ENCODE measurements at regions not wholly inside any gene's neighbourhood (a gene's known extent, or its start where the extent isn't known, plus 50 kb on each side); places are given as distances from the start of the nearest gene placed in this dataset.

GRCh38 chr4:35503435-35503834 lies 740.9 kb downstream of the ARAP2 start:
- no peak for DNase-seq

- no peak for DNase-seq
Measured at GRCh38 chr4:35506161-35506560, 738.2 kb downstream of the ARAP2 start.

- DNase-seq, result no peak
Measured at GRCh38 chr4:35511851-35512250, 732.5 kb downstream of the ARAP2 start.

- no peak for DNase-seq
Measured at GRCh38 chr4:35516102-35516501, 728.2 kb downstream of the ARAP2 start.

- no peak for DNase-seq
Measured at GRCh38 chr4:35520059-35520458, 724.3 kb downstream of the ARAP2 start.

- DNase-seq, result no peak
Measured at GRCh38 chr4:35521682-35522081, 722.6 kb downstream of the ARAP2 start.

GRCh38 chr4:35525192-35525978 lies 718.9 kb downstream of the ARAP2 start:
- no peak for DNase-seq

GRCh38 chr4:35526456-35526855 lies 717.9 kb downstream of the ARAP2 start:
- no peak for DNase-seq

- DNase-seq, result no peak
Measured at GRCh38 chr4:35534962-35535361, 709.4 kb downstream of the ARAP2 start.

GRCh38 chr4:35538807-35539206 lies 705.5 kb downstream of the ARAP2 start:
- DNase-seq, result no peak

- DNase-seq, result no peak
Measured at GRCh38 chr4:35539404-35540055, 704.8 kb downstream of the ARAP2 start.

- DNase-seq, result no peak
Measured at GRCh38 chr4:35541146-35541887, 703.0 kb downstream of the ARAP2 start.

GRCh38 chr4:35541888-35542213 lies 702.5 kb downstream of the ARAP2 start:
- no peak for DNase-seq

- DNase-seq, result no peak
Measured at GRCh38 chr4:35548921-35549320, 695.4 kb downstream of the ARAP2 start.

- DNase-seq, result no peak
Measured at GRCh38 chr4:35556387-35556786, 687.9 kb downstream of the ARAP2 start.

- no peak for DNase-seq
Measured at GRCh38 chr4:35559559-35560365, 684.6 kb downstream of the ARAP2 start.

- no peak for DNase-seq
Measured at GRCh38 chr4:35562861-35563260, 681.5 kb downstream of the ARAP2 start.

- DNase-seq, result no peak
Measured at GRCh38 chr4:35565640-35566039, 678.7 kb downstream of the ARAP2 start.

- DNase-seq, result no peak
Measured at GRCh38 chr4:35591035-35591434, 653.3 kb downstream of the ARAP2 start.

- no peak for DNase-seq
Measured at GRCh38 chr4:35604252-35604651, 640.1 kb downstream of the ARAP2 start.

- no peak for DNase-seq
Measured at GRCh38 chr4:35604724-35605123, 639.6 kb downstream of the ARAP2 start.

GRCh38 chr4:35608205-35608604 lies 636.1 kb downstream of the ARAP2 start:
- DNase-seq, result no peak

- DNase-seq, result no peak
Measured at GRCh38 chr4:35614120-35614519, 630.2 kb downstream of the ARAP2 start.
